PC-3 (cell line): ENCODE measurements at regions not wholly inside any gene's neighbourhood (a gene's known extent, or its start where the extent isn't known, plus 50 kb on each side); places are given as distances from the start of the nearest gene placed in this dataset.

Experiments used
- CTCF ChIP-seq: fragments of 300-600 bp; sonication (generic); conservative IDR thresholded peaks from 2 replicates; pipeline ENCODE4 v1.5.1; 2017; ENCODE audit warnings: antibody characterized with exemption, low read depth, mild to moderate bottlenecking, low read length
- EZH2 ChIP-seq: fragments of 300-600 bp; sonication (generic); IDR thresholded peaks from one replicate; pipeline ENCODE4 v1.6.1; 2017; ENCODE audit warnings: antibody characterized with exemption, mild to moderate bottlenecking, low read length; ENCODE audit not compliant: unreplicated experiment
- EZH2phosphoT487 ChIP-seq: fragments of 300-600 bp; sonication (generic); IDR thresholded peaks from 2 replicates; pipeline ENCODE4 v1.6.1; 2018; ENCODE audit warnings: mild to moderate bottlenecking, antibody characterized with exemption, low read length, borderline replicate concordance

- peak; percentile 40 for TF ChIP-seq CTCF
- TF ChIP-seq EZH2 = no peak
- TF ChIP-seq EZH2phosphoT487 = no peak
These were observed 134.7 kb downstream of the MACIR start for GRCh38 chr5:103393101-103393754.
